HG03439 (cell line): ENCODE measurements at regions not wholly inside any gene's neighbourhood (a gene's known extent, or its start where the extent isn't known, plus 50 kb on each side); places are given as distances from the start of the nearest gene placed in this dataset.
"Not testable (repeated sequence)": the region's sequence is repeated elsewhere in the genome, so short reads cannot be mapped to it uniquely, and the experiment has no call there.

Experiments
- ATAC-seq: cut with Tn5 transposase; IDR thresholded peaks from one replicate; pipeline ENCODE4 v1.9.1; 2021; ENCODE audit warnings: mild to moderate bottlenecking, moderate library complexity; ENCODE audit not compliant: unreplicated experiment

GRCh38 chr18:44280479-44280878 lies 400.2 kb upstream of the SETBP1 start:
- ATAC-seq: no peak

- ATAC-seq: no peak
Measured at GRCh38 chr18:44286049-44286448, 394.6 kb upstream of the SETBP1 start.

- no peak for ATAC-seq
Measured at GRCh38 chr18:44290366-44290977, 390.2 kb upstream of the SETBP1 start.

GRCh38 chr18:44298566-44298965 lies 382.1 kb upstream of the SETBP1 start:
- no peak for ATAC-seq

- ATAC-seq: no peak
Measured at GRCh38 chr18:44309185-44309584, 371.5 kb upstream of the SETBP1 start.

GRCh38 chr18:44320619-44321460 lies 359.8 kb upstream of the SETBP1 start:
- ATAC-seq: no peak

- ATAC-seq: no peak
Measured at GRCh38 chr18:44321868-44322590, 358.7 kb upstream of the SETBP1 start.

- ATAC-seq: no peak
Measured at GRCh38 chr18:44323125-44323524, 357.6 kb upstream of the SETBP1 start.

- no peak for ATAC-seq
Measured at GRCh38 chr18:44324361-44324760, 356.3 kb upstream of the SETBP1 start.

- no peak for ATAC-seq
Measured at GRCh38 chr18:44325903-44326635, 354.6 kb upstream of the SETBP1 start.

- ATAC-seq: no peak
Measured at GRCh38 chr18:44331656-44332570, 348.8 kb upstream of the SETBP1 start.

GRCh38 chr18:44341759-44342158 lies 338.9 kb upstream of the SETBP1 start:
- no peak for ATAC-seq

GRCh38 chr18:44342162-44342561 lies 338.5 kb upstream of the SETBP1 start:
- no peak for ATAC-seq

GRCh38 chr18:44342946-44343345 lies 337.7 kb upstream of the SETBP1 start:
- ATAC-seq: no peak

- no peak for ATAC-seq
Measured at GRCh38 chr18:44343570-44343969, 337.1 kb upstream of the SETBP1 start.

- no peak for ATAC-seq
Measured at GRCh38 chr18:44356566-44357157, 324.0 kb upstream of the SETBP1 start.

- no peak for ATAC-seq
Measured at GRCh38 chr18:44358402-44358801, 322.3 kb upstream of the SETBP1 start.

- not testable (repeated sequence) for ATAC-seq
Measured at GRCh38 chr18:44359741-44360140, 320.9 kb upstream of the SETBP1 start.

GRCh38 chr18:44362213-44362612 lies 318.5 kb upstream of the SETBP1 start:
- ATAC-seq: not testable (repeated sequence)

GRCh38 chr18:44370861-44371260 lies 309.8 kb upstream of the SETBP1 start:
- ATAC-seq: no peak
